ENCODE measurements at regions not wholly inside any gene's neighbourhood (a gene's known extent, or its start where the extent isn't known, plus 50 kb on each side); places are given as distances from the start of the nearest gene placed in this dataset.
"Not testable (repeated sequence)": the region's sequence is repeated elsewhere in the genome, so short reads cannot be mapped to it uniquely, and the experiment has no call there.

DNA sequence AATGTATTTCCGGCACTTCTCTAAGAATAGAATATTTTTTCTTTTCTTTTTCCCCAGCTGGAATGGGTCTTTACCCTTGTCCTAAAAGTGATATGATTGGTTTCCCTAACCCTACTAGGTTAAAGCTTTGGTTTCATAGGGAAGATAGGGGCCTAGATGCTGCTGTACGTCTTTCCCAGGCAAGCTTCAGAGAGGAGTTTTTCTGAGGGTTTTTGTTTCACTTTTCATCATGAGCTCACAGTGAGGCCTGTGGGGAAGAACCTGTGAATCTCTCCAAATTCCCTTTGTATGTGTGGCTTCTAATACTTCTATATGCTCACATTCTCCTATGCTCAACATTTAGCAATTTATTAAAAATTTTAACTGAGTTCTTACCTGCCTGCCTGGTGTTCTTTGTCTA lies 320.0 kb upstream of the PCDH18 start:
- TF ChIP-seq, protein P1, sequence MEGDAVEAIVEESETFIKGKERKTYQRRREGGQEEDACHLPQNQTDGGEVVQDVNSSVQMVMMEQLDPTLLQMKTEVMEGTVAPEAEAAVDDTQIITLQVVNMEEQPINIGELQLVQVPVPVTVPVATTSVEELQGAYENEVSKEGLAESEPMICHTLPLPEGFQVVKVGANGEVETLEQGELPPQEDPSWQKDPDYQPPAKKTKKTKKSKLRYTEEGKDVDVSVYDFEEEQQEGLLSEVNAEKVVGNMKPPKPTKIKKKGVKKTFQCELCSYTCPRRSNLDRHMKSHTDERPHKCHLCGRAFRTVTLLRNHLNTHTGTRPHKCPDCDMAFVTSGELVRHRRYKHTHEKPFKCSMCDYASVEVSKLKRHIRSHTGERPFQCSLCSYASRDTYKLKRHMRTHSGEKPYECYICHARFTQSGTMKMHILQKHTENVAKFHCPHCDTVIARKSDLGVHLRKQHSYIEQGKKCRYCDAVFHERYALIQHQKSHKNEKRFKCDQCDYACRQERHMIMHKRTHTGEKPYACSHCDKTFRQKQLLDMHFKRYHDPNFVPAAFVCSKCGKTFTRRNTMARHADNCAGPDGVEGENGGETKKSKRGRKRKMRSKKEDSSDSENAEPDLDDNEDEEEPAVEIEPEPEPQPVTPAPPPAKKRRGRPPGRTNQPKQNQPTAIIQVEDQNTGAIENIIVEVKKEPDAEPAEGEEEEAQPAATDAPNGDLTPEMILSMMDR (conservative IDR thresholded peaks at IDR 0.05), result no peak
- peaks cover 10% of the 10 kb centered on the region for H3K9me3 Mint-ChIP-seq
- H3K36me3 Mint-ChIP-seq, result no peaks in the 10 kb centered on the region
- no peak overlapping the region for H3K27ac Mint-ChIP-seq
- no peak for DNase-seq (ENCODE audit: extremely low spot score, unreplicated experiment)
- H3K4me3 Mint-ChIP-seq, result no peak overlapping the region
- H3K27me3 Mint-ChIP-seq, result no peaks in the 10 kb centered on the region
- H3K4me1 Mint-ChIP-seq (ENCODE audit: unreplicated experiment), result no peaks in the 10 kb centered on the region

DNA sequence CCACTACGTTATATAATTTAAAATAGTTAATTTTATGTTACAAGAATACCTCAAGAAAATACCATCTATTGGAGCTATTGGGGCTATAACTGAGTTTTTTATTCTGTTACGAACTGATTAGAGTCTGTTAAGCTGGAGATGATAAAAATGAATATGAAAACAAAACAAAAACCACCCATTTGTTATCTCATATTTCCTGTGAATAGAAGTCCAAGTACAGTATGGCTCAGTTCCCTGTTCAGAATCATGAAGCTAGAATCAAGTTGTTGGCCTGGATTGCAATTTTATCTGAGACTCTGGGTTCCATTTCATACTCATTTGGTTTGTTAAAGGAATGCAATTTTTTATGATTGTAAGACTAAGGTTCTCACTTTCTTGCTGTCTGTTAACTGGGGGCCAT lies 319.1 kb upstream of the PCDH18 start:
- no peaks in the 10 kb centered on the region for H3K27me3 Mint-ChIP-seq
- no peaks in the 10 kb centered on the region for H3K36me3 Mint-ChIP-seq
- no peak for DNase-seq (ENCODE audit: extremely low spot score, unreplicated experiment)
- H3K27ac Mint-ChIP-seq, result no peak overlapping the region
- H3K4me3 Mint-ChIP-seq, result no peak overlapping the region
- TF ChIP-seq, protein P1 (conservative IDR thresholded peaks at IDR 0.05), result no peak
- H3K4me1 Mint-ChIP-seq (ENCODE audit: unreplicated experiment), result no peaks in the 10 kb centered on the region
- peaks cover 10% of the 10 kb centered on the region for H3K9me3 Mint-ChIP-seq

DNA sequence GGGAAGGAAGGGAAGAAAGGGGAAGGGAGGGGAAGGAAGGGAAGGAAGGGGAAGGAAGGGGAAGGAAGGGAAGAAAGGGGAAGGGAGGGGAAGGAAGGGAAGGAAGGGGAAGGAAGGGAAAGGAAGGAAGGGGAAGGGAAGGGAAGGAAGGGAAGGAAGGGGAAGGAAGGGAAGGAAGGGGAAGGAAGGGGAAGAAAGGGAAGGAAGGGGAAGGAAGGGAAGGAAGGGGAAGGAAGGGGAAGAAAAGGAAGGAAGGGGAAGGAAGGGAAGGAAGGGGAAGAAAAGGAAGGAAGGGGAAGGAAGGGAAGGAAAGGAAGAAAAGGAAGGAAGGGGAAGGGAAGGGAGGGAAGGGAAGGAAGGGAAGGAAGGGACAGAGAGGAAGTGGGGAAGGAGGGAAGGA lies 295.7 kb upstream of the PCDH18 start:
- not testable (repeated sequence) for H3K27ac Mint-ChIP-seq; H3K4me3 Mint-ChIP-seq; H3K36me3 Mint-ChIP-seq; H3K27me3 Mint-ChIP-seq; H3K4me1 Mint-ChIP-seq (ENCODE audit: unreplicated experiment); DNase-seq (ENCODE audit: extremely low spot score, unreplicated experiment)
- H3K9me3 Mint-ChIP-seq, result peaks cover 14% of the 10 kb centered on the region

DNA sequence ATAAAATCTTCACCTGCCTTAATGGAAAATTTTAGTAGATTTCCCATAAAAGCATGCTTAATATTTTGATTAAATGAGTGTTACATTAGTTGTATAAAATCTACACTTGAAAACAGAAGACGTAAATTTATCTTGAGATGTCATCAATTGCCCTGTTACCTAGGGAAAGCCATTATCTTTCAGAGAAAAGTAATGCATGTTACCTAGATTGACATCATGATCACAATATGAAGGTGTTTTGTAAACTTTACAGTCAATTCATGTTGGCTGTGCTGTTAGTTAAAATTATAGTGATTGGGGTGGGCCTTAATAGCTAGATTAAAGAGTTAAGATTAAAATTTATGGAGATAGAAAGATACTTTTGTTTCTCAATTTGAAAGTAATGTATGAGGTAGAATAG lies 293.2 kb upstream of the PCDH18 start:
- Mint-ChIP-seq H3K4me1 (ENCODE audit: unreplicated experiment) (no peaks in the 10 kb centered on the region), H3K36me3 (no peaks in the 10 kb centered on the region), H3K4me3 (no peak overlapping the region), H3K27me3 (no peaks in the 10 kb centered on the region), H3K9me3 (peaks cover 10% of the 10 kb centered on the region), H3K27ac (no peak overlapping the region)
- TF ChIP-seq, protein P1 (conservative IDR thresholded peaks at IDR 0.05), result no peak
- no peak for DNase-seq (ENCODE audit: extremely low spot score, unreplicated experiment)

DNA sequence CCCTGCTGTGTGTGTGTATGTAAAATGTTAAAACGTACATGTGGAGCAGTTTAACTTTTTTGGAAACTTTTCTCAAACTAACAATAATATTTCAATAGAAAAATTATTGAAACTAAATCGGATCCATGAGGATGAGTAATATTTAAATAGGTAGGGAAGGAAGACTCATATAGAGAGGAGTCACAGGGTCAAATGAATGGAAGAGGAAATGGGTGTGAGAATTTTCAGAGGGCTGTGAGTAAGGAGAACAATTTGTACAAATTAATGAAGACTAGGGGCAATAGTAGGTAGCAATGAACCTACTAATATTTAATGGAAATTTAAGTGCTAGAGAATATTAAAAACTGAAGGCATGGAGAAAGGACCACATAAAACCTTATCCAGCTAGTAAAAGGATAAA lies 290.7 kb upstream of the PCDH18 start:
- Mint-ChIP-seq H3K4me3 (no peak overlapping the region), H3K27me3 (no peaks in the 10 kb centered on the region), H3K36me3 (no peaks in the 10 kb centered on the region), H3K4me1 (ENCODE audit: unreplicated experiment) (no peaks in the 10 kb centered on the region), H3K9me3 (peaks cover 6% of the 10 kb centered on the region), H3K27ac (no peak overlapping the region)
- no peak for DNase-seq (ENCODE audit: extremely low spot score, unreplicated experiment)
- TF ChIP-seq, protein P1 (conservative IDR thresholded peaks at IDR 0.05), result no peak

DNA sequence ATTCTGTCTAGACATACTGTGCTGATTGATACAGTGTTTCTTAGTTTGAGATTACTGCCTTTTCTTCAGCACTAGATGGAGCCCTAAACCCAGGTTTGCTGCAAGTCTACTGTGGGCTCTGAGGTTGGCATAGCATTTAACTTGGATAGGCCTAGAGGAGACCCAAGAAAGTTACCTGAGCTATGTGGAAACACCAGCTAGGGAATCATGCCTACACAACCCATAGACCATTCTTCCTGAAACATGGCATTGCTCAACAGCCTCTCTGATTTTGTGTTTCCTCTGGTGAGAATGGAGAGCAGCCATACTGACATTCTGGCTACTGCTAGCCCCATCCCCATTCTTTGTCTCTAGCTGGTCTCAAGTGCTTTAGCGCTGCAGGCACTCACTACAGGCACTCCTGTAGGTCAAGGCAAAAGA lies 287.7 kb upstream of the PCDH18 start:
- Mint-ChIP-seq H3K27me3 (no peaks in the 10 kb centered on the region), H3K4me3 (no peak overlapping the region), H3K9me3 (peaks cover 6% of the 10 kb centered on the region), H3K4me1 (ENCODE audit: unreplicated experiment) (no peaks in the 10 kb centered on the region), H3K36me3 (no peaks in the 10 kb centered on the region), H3K27ac (no peak overlapping the region)
- DNase-seq (ENCODE audit: extremely low spot score, unreplicated experiment), result no peak
- TF ChIP-seq, protein P1 (conservative IDR thresholded peaks at IDR 0.05), result peak; percentile 72

Data from type B pancreatic cell (in vitro differentiated cells).